ENCODE measurements at regions not wholly inside any gene's neighbourhood (a gene's known extent, or its start where the extent isn't known, plus 50 kb on each side); places are given as distances from the start of the nearest gene placed in this dataset.

GRCh38 chr7:10860516-10860915 is 113.2 kb upstream of the PHF14 start:
- TF ChIP-seq CTCF (optimal IDR thresholded peaks at IDR 0.05 in 1 of 3, IDR thresholded peaks at IDR 0.05 in 1 of 3, conservative IDR thresholded peaks at IDR 0.05 in 1 of 3; ENCODE audit: extremely low read depth in 1 of 3, insufficient read depth in 2 of 3, low read length in 3 of 3) (no peak), EZH2 (IDR thresholded peaks at IDR 0.05; ENCODE audit: low read length) (no peak)

All from keratinocyte (primary cell).